GM12891 (cell line): ENCODE measurements at regions not wholly inside any gene's neighbourhood (a gene's known extent, or its start where the extent isn't known, plus 50 kb on each side); places are given as distances from the start of the nearest gene placed in this dataset.

Experiments used
- POLR2A ChIP-seq: IDR thresholded peaks from 2 replicates; pipeline ENCODE4 v1.6.1; 2011; ENCODE audit warnings: low read depth, low read length, control low read depth
- TAF1 ChIP-seq: IDR thresholded peaks from 2 replicates; pipeline ENCODE4 v1.6.1; 2011; ENCODE audit warnings: low read depth, low read length, control low read depth

- TF ChIP-seq TAF1 (no peak), POLR2A (no peak)
Observed at GRCh38 chr6:48475275-48475674, 364.3 kb upstream of the PTCHD4 start.
